ENCODE measurements at regions not wholly inside any gene's neighbourhood (a gene's known extent, or its start where the extent isn't known, plus 50 kb on each side); places are given as distances from the start of the nearest gene placed in this dataset.

DNA sequence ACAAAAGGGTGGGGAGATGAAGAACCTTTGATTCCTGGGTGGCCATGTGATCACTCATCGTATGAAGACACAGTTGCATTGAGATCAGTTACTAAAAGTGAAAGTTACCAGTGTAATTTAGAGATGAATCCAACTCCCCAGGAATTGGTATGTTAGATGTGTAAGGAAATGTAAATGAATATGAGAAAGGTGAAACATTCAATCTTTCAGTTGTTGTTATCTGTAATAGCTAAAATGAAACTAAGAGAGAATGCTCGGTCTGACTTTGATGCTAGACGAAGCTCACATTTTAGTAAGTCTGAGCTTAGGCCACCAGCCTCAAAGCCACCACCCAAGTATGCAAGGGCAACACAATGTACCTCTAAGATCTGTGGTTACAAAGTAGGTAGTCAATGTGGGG is 194.3 kb upstream of the POF1B start:
- no peaks in the 10 kb centered on the region for H3K9me3 ChIP-seq
- WGBS (ENCODE audit: low lambda C conversion rate) = 0% methylated on average over 3 of the region's 3 CpGs

DNA sequence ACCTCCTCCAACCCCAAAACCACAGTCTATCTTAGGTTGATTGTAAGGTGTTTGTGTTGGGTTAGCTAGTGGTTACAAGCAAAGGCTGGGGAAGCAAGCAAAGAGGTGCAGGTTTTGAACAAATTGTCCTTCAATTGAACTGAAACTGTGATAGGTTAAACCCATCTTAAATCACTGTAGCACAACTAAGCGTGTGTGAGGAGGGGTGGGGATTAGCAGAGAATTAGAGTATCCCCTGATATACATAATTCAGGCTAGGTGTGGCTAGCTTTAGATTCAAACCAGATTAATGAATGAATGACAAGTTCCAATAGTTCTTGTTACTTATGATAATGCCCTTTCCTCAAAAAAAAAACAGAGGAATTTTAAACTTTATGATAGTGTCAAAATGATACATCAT is 191.0 kb upstream of the POF1B start:
- no peak for DNase-seq
- Histone ChIP-seq H3K4me1 (ENCODE audit: control insufficient read depth in 1 of 2, insufficient read depth in 2 of 2, low read depth in 1 of 2, low read length in 1 of 2) (no peaks in the 10 kb centered on the region), H3K27ac (ENCODE audit: low read depth in 2 of 2, low read length in 1 of 2) (no peak overlapping the region), H3K27me3 (ENCODE audit: insufficient read depth) (no peaks in the 10 kb centered on the region), H2AFZ (ENCODE audit: low read depth) (no peak overlapping the region), H3K9me2 (no peaks in the 10 kb centered on the region), H3K9ac (no peak overlapping the region), H4K20me1 (ENCODE audit: insufficient read depth) (no peaks in the 10 kb centered on the region), H3K4me3 (ENCODE audit: low read depth in 2 of 2, low read length in 1 of 2) (no peak overlapping the region), H3K79me2 (ENCODE audit: insufficient read depth) (no peaks in the 10 kb centered on the region), H3K36me3 (replicated peaks in 1 of 2; ENCODE audit: control insufficient read depth in 1 of 2, insufficient read depth in 2 of 2, low read length in 1 of 2) (no peaks in the 10 kb centered on the region), H3F3A (replicated peaks; ENCODE audit: insufficient read depth) (no peaks in the 10 kb centered on the region), H3K4me2 (no peak overlapping the region), H3K9me3 (no peaks in the 10 kb centered on the region)
- ChIA-PET POLR2A (no interaction called here), CTCF (no interaction called here)
- WGBS (ENCODE audit: low lambda C conversion rate) = 0% methylated on average over 1 of the region's 1 CpG
- TF ChIP-seq, protein P1, sequence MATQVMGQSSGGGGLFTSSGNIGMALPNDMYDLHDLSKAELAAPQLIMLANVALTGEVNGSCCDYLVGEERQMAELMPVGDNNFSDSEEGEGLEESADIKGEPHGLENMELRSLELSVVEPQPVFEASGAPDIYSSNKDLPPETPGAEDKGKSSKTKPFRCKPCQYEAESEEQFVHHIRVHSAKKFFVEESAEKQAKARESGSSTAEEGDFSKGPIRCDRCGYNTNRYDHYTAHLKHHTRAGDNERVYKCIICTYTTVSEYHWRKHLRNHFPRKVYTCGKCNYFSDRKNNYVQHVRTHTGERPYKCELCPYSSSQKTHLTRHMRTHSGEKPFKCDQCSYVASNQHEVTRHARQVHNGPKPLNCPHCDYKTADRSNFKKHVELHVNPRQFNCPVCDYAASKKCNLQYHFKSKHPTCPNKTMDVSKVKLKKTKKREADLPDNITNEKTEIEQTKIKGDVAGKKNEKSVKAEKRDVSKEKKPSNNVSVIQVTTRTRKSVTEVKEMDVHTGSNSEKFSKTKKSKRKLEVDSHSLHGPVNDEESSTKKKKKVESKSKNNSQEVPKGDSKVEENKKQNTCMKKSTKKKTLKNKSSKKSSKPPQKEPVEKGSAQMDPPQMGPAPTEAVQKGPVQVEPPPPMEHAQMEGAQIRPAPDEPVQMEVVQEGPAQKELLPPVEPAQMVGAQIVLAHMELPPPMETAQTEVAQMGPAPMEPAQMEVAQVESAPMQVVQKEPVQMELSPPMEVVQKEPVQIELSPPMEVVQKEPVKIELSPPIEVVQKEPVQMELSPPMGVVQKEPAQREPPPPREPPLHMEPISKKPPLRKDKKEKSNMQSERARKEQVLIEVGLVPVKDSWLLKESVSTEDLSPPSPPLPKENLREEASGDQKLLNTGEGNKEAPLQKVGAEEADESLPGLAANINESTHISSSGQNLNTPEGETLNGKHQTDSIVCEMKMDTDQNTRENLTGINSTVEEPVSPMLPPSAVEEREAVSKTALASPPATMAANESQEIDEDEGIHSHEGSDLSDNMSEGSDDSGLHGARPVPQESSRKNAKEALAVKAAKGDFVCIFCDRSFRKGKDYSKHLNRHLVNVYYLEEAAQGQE (IDR thresholded peaks at IDR 0.05; ENCODE audit: low read depth, low read length) = no peak
- TF ChIP-seq FOXJ3 (CRISPR knock-in tag; IDR thresholded peaks at IDR 0.05) = no peak
- TF ChIP-seq, protein P2, sequence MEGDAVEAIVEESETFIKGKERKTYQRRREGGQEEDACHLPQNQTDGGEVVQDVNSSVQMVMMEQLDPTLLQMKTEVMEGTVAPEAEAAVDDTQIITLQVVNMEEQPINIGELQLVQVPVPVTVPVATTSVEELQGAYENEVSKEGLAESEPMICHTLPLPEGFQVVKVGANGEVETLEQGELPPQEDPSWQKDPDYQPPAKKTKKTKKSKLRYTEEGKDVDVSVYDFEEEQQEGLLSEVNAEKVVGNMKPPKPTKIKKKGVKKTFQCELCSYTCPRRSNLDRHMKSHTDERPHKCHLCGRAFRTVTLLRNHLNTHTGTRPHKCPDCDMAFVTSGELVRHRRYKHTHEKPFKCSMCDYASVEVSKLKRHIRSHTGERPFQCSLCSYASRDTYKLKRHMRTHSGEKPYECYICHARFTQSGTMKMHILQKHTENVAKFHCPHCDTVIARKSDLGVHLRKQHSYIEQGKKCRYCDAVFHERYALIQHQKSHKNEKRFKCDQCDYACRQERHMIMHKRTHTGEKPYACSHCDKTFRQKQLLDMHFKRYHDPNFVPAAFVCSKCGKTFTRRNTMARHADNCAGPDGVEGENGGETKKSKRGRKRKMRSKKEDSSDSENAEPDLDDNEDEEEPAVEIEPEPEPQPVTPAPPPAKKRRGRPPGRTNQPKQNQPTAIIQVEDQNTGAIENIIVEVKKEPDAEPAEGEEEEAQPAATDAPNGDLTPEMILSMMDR (IDR thresholded peaks at IDR 0.05) = no peak
- no peak for TF ChIP-seq NRF1 (IDR thresholded peaks at IDR 0.05; ENCODE audit: low read depth, low read length)
- no peak for TF ChIP-seq SMC3 (IDR thresholded peaks at IDR 0.05; ENCODE audit: low read depth, low read length)
- no peak for TF ChIP-seq MEF2A (IDR thresholded peaks at IDR 0.05; ENCODE audit: borderline replicate concordance, low read depth)
- TF ChIP-seq EP300 (IDR thresholded peaks at IDR 0.05; ENCODE audit: borderline replicate concordance in 1 of 2, low read depth in 1 of 2, low read length in 1 of 2) = no peak
- no peak for TF ChIP-seq GATA2 (CRISPR knock-in tag; IDR thresholded peaks at IDR 0.05)
- TF ChIP-seq TAF1 (IDR thresholded peaks at IDR 0.05; ENCODE audit: borderline replicate concordance, low read depth, low read length) = no peak
- TF ChIP-seq MXI1 (IDR thresholded peaks at IDR 0.05; ENCODE audit: low read depth, low read length) = no peak

More for the DNA sequence above, 194.3 kb upstream of the POF1B start:
- DNase-seq = no peak
- no peaks in the 10 kb centered on the region for H4K20me1 ChIP-seq (ENCODE audit: insufficient read depth)
- H3K36me3 ChIP-seq (replicated peaks in 1 of 2; ENCODE audit: control insufficient read depth in 1 of 2, insufficient read depth in 2 of 2, low read length in 1 of 2) = no peaks in the 10 kb centered on the region
- H3K9me2 ChIP-seq = no peaks in the 10 kb centered on the region
- H3F3A ChIP-seq (replicated peaks; ENCODE audit: insufficient read depth) = no peaks in the 10 kb centered on the region
- no peak for TF ChIP-seq TEAD4 (IDR thresholded peaks at IDR 0.05; ENCODE audit: borderline replicate concordance, insufficient read depth)
- TF ChIP-seq RCOR1 (IDR thresholded peaks at IDR 0.05; ENCODE audit: low read length) = no peak
- TF ChIP-seq, protein P3, sequence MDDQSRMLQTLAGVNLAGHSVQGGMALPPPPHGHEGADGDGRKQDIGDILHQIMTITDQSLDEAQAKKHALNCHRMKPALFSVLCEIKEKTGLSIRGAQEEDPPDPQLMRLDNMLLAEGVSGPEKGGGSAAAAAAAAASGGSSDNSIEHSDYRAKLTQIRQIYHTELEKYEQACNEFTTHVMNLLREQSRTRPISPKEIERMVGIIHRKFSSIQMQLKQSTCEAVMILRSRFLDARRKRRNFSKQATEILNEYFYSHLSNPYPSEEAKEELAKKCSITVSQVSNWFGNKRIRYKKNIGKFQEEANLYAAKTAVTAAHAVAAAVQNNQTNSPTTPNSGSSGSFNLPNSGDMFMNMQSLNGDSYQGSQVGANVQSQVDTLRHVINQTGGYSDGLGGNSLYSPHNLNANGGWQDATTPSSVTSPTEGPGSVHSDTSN (IDR thresholded peaks at IDR 0.05) = no peak
- TF ChIP-seq POLR2AphosphoS5 (IDR thresholded peaks at IDR 0.05; ENCODE audit: low read depth, low read length) = no peak
- TF ChIP-seq RXRA (IDR thresholded peaks at IDR 0.05; ENCODE audit: borderline replicate concordance, low read depth) = no peak
- TF ChIP-seq, protein P4, sequence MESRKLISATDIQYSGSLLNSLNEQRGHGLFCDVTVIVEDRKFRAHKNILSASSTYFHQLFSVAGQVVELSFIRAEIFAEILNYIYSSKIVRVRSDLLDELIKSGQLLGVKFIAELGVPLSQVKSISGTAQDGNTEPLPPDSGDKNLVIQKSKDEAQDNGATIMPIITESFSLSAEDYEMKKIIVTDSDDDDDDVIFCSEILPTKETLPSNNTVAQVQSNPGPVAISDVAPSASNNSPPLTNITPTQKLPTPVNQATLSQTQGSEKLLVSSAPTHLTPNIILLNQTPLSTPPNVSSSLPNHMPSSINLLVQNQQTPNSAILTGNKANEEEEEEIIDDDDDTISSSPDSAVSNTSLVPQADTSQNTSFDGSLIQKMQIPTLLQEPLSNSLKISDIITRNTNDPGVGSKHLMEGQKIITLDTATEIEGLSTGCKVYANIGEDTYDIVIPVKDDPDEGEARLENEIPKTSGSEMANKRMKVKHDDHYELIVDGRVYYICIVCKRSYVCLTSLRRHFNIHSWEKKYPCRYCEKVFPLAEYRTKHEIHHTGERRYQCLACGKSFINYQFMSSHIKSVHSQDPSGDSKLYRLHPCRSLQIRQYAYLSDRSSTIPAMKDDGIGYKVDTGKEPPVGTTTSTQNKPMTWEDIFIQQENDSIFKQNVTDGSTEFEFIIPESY (IDR thresholded peaks at IDR 0.05; ENCODE audit: borderline replicate concordance, low read depth) = no peak
- TF ChIP-seq, protein P5, sequence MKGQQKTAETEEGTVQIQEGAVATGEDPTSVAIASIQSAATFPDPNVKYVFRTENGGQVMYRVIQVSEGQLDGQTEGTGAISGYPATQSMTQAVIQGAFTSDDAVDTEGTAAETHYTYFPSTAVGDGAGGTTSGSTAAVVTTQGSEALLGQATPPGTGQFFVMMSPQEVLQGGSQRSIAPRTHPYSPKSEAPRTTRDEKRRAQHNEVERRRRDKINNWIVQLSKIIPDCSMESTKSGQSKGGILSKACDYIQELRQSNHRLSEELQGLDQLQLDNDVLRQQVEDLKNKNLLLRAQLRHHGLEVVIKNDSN (IDR thresholded peaks at IDR 0.05; ENCODE audit: borderline replicate concordance, low read depth) = no peak
- no peak for TF ChIP-seq RFX5 (IDR thresholded peaks at IDR 0.05; ENCODE audit: low read length)
- no peak for TF ChIP-seq FOSL2 (IDR thresholded peaks at IDR 0.05; ENCODE audit: borderline replicate concordance, low read depth)
- no peak for TF ChIP-seq MXI1 (IDR thresholded peaks at IDR 0.05; ENCODE audit: low read depth, low read length)
- H2AFZ ChIP-seq (ENCODE audit: low read depth) = no peak overlapping the region
- no peak overlapping the region for H3K4me3 ChIP-seq (ENCODE audit: low read depth in 2 of 2, low read length in 1 of 2)
- ChIA-PET POLR2A (no interaction called here), CTCF (no interaction called here)
- no peak overlapping the region; the same call in 1 of the 2 replicates for H3K4me2 ChIP-seq
- no peaks in the 10 kb centered on the region for H3K27me3 ChIP-seq (ENCODE audit: insufficient read depth)
- H3K79me2 ChIP-seq (ENCODE audit: insufficient read depth) = no peaks in the 10 kb centered on the region
- no peak overlapping the region for H3K9ac ChIP-seq
- no peaks in the 10 kb centered on the region for H3K4me1 ChIP-seq (ENCODE audit: control insufficient read depth in 1 of 2, insufficient read depth in 2 of 2, low read depth in 1 of 2, low read length in 1 of 2)
- H3K27ac ChIP-seq (ENCODE audit: low read depth in 2 of 2, low read length in 1 of 2) = no peak overlapping the region
